ENCODE measurements at regions not wholly inside any gene's neighbourhood (a gene's known extent, or its start where the extent isn't known, plus 50 kb on each side); places are given as distances from the start of the nearest gene placed in this dataset.

- no peak for TF ChIP-seq CTCF (IDR thresholded peaks at IDR 0.05)
- H3K4me3 Mint-ChIP-seq = no peak overlapping the region
- no peak overlapping the region for H3K27ac Mint-ChIP-seq
- Histone ChIP-seq H3K27ac (ENCODE audit: low read length) (no peak overlapping the region), H3K4me1 (ENCODE audit: control insufficient read depth, insufficient read depth, low read length) (no peaks in the 10 kb centered on the region), H3K4me3 (ENCODE audit: low read length) (no peak overlapping the region), H3K27me3 (ENCODE audit: control insufficient read depth, insufficient read depth, low read length) (no peaks in the 10 kb centered on the region), H3K36me3 (ENCODE audit: control insufficient read depth, insufficient read depth, low read length) (no peaks in the 10 kb centered on the region), H3K9me3 (ENCODE audit: control insufficient read depth, insufficient read depth, low read length) (peaks cover 2% of the 10 kb centered on the region)
- intact Hi-C loops (cut with micrococcal nuclease) = no loop called here
- H3K36me3 Mint-ChIP-seq = no peaks in the 10 kb centered on the region
- DNase-seq = no peak
- no peaks in the 10 kb centered on the region for H3K27me3 Mint-ChIP-seq (ENCODE audit: low read depth in 2 of 2)
- H3K4me1 Mint-ChIP-seq = no peaks in the 10 kb centered on the region
- no CpG with 5 or more reads among the region's 1 CpG for WGBS (ENCODE audit: insufficient coverage)
- ATAC-seq = no peak
- peaks cover 2 to 12% of the 10 kb centered on the region in 2 donors for H3K9me3 Mint-ChIP-seq
Observed at GRCh38 chr18:39366656-39367055, 1801.1 kb upstream of the CELF4 start.

DNA sequence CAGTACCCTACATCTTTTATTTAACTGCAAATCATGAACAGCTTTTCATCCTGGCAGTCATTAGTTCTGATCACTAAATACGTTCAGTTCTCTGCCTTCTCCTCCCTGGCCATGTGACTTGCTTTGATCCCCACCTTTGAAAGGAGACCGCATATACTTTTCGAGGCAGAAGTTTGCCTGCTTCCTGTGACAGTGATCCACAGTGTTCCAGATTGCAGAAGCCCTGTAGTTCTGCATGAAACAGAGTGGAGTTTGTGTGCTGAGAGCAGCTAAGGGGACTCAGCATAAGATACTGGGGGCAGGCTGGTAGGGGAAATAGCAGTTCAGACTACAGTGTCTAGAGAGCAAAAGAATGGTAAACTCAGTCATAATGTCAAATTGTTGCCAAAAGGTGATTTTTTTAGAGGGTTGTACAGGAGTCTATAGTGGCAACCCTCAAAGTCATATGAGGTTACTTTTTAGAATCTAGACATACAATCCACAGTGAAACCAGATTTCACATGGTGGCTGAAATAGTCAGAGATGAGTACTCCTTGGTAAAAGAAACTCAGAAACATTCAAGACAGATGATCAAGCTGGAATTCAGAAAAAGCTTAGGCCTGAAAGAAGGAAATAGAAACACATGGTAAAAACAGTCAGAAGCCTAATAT lies 1800.4 kb upstream of the CELF4 start:
- no peaks in the 10 kb centered on the region for H3K27me3 Mint-ChIP-seq (ENCODE audit: low read depth in 2 of 2)
- no peak overlapping the region for H3K4me3 Mint-ChIP-seq
- H3K4me1 ChIP-seq (ENCODE audit: control insufficient read depth, insufficient read depth, low read length) = no peaks in the 10 kb centered on the region
- ATAC-seq (no peak), DNase-seq (no peak)
- peaks cover 2% of the 10 kb centered on the region for H3K9me3 ChIP-seq (ENCODE audit: control insufficient read depth, insufficient read depth, low read length)
- no peaks in the 10 kb centered on the region for H3K36me3 ChIP-seq (ENCODE audit: control insufficient read depth, insufficient read depth, low read length)
- no peak for TF ChIP-seq CTCF (IDR thresholded peaks at IDR 0.05)
- H3K4me1 Mint-ChIP-seq = no peaks in the 10 kb centered on the region
- intact Hi-C loops (cut with micrococcal nuclease) = no loop called here
- H3K27ac Mint-ChIP-seq = no peak overlapping the region
- no peak overlapping the region for H3K27ac ChIP-seq (ENCODE audit: low read length)
- no peaks in the 10 kb centered on the region for H3K36me3 Mint-ChIP-seq
- H3K27me3 ChIP-seq (ENCODE audit: control insufficient read depth, insufficient read depth, low read length) = no peaks in the 10 kb centered on the region
- peaks cover 2 to 10% of the 10 kb centered on the region in 2 donors for H3K9me3 Mint-ChIP-seq
- 19% methylated on average over 3 of the region's 3 CpGs for WGBS (ENCODE audit: insufficient coverage)
- H3K4me3 ChIP-seq (ENCODE audit: low read length) = no peak overlapping the region

GRCh38 chr18:39360072-39360471 lies 1794.5 kb upstream of the CELF4 start:
- intact Hi-C loops (cut with micrococcal nuclease) = no loop called here
- H3K4me1 Mint-ChIP-seq = no peaks in the 10 kb centered on the region
- Histone ChIP-seq H3K27me3 (ENCODE audit: control insufficient read depth, insufficient read depth, low read length) (no peaks in the 10 kb centered on the region), H3K9me3 (ENCODE audit: control insufficient read depth, insufficient read depth, low read length) (peaks cover 4% of the 10 kb centered on the region), H3K27ac (ENCODE audit: low read length) (no peak overlapping the region), H3K4me1 (ENCODE audit: control insufficient read depth, insufficient read depth, low read length) (no peaks in the 10 kb centered on the region), H3K36me3 (ENCODE audit: control insufficient read depth, insufficient read depth, low read length) (no peaks in the 10 kb centered on the region), H3K4me3 (ENCODE audit: low read length) (no peak overlapping the region)
- peaks cover 2 to 5% of the 10 kb centered on the region in 2 donors for H3K9me3 Mint-ChIP-seq
- H3K36me3 Mint-ChIP-seq = no peaks in the 10 kb centered on the region
- DNase-seq (no peak), ATAC-seq (no peak)
- no peak for TF ChIP-seq CTCF (IDR thresholded peaks at IDR 0.05)
- no peak overlapping the region for H3K4me3 Mint-ChIP-seq
- no peak overlapping the region for H3K27ac Mint-ChIP-seq
- H3K27me3 Mint-ChIP-seq (ENCODE audit: low read depth in 2 of 2) = no peaks in the 10 kb centered on the region
- 60% methylated on average over 1 of the region's 2 CpGs for WGBS (ENCODE audit: insufficient coverage)

DNA sequence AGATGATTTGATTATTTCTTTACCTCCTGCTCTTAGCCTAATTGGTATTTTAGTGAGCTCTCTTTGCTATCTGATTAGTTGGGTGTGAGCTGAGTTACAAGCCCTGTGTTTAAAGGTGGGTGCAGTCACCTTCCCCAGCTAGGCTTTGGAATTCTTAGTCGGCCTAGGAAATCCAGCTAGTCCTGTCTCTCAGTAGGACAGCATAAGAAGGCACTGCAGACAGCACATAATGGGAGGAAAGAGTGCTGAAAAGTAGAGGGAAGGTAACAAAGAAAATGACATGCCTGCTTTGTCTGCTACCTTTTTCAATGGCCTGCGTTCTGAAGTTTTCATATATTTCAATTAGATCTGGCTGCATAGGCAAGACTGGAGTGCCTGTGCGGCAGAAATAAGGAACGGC lies 1794.0 kb upstream of the CELF4 start:
- Histone ChIP-seq H3K27ac (ENCODE audit: low read length) (no peak overlapping the region), H3K36me3 (ENCODE audit: control insufficient read depth, insufficient read depth, low read length) (no peaks in the 10 kb centered on the region), H3K4me1 (ENCODE audit: control insufficient read depth, insufficient read depth, low read length) (no peaks in the 10 kb centered on the region), H3K27me3 (ENCODE audit: control insufficient read depth, insufficient read depth, low read length) (no peaks in the 10 kb centered on the region), H3K4me3 (ENCODE audit: low read length) (no peak overlapping the region), H3K9me3 (ENCODE audit: control insufficient read depth, insufficient read depth, low read length) (peaks cover 4% of the 10 kb centered on the region)
- no peak for TF ChIP-seq CTCF (IDR thresholded peaks at IDR 0.05)
- intact Hi-C loops (cut with micrococcal nuclease) = no loop called here
- Mint-ChIP-seq H3K4me1 (no peaks in the 10 kb centered on the region), H3K27ac (no peak overlapping the region), H3K27me3 (ENCODE audit: low read depth in 2 of 2) (no peaks in the 10 kb centered on the region), H3K4me3 (no peak overlapping the region), H3K9me3 (peaks cover 2 to 5% of the 10 kb centered on the region in 2 donors), H3K36me3 (no peaks in the 10 kb centered on the region)
- 92% methylated on average over 4 of the region's 4 CpGs for WGBS (ENCODE audit: insufficient coverage)
- no peak for DNase-seq
- ATAC-seq = no peak
